GM10248 (cell line): ENCODE measurements at regions not wholly inside any gene's neighbourhood (a gene's known extent, or its start where the extent isn't known, plus 50 kb on each side); places are given as distances from the start of the nearest gene placed in this dataset.

Experiments
- CTCF ChIA-PET: fragments of 300-600 bp; sonication (Branson Sonifier 250); formaldehyde crosslinking; extraction: SDS; loops from one replicate; lab custom pipeline; 2021; ENCODE audit warnings: antibody characterized with exemption; lab: Yijun Ruan, JAX
- POLR2A ChIA-PET: fragments of 350-650 bp; sonication (Branson Sonifier 250); formaldehyde crosslinking; extraction: SDS; loops from one replicate; lab custom pipeline; 2020; ENCODE audit warnings: antibody characterized with exemption; lab: Yijun Ruan, JAX
- DNase-seq: peaks from one replicate; pipeline ENCODE4 v3.0.0; 2012; ENCODE audit errors: extremely low spot score
- CTCF ChIP-seq: IDR thresholded peaks from 2 replicates; pipeline ENCODE4 v1.5.1; 2012; ENCODE audit warnings: mild to moderate bottlenecking, low read depth; ENCODE audit errors: extremely low read depth, missing control alignments, control extremely low read depth

GRCh38 chr6:151738267-151738666 lies 69.2 kb upstream of the ESR1 start:
- POLR2A ChIA-PET: no interaction called here
- no peak for DNase-seq
- CTCF ChIA-PET: no interaction called here
- no peak for TF ChIP-seq CTCF

- POLR2A ChIA-PET: no interaction called here
- TF ChIP-seq CTCF: no peak
- CTCF ChIA-PET: interaction anchor here (1.3 kb wide), 1 partner anchor 9 kb away, joined by 3 read pairs; no protein-coding TSS in a partner anchor
- DNase-seq: no peak
These were observed 68.5 kb upstream of the ESR1 start for GRCh38 chr6:151738960-151739359.

- no peak for TF ChIP-seq CTCF
- POLR2A ChIA-PET: no interaction called here
- no peak for DNase-seq
- CTCF ChIA-PET: interaction anchor here (1.3 to 1.9 kb wide), 2 partner anchors 25 to 416 kb away, joined by 3 to 11 read pairs; no protein-coding TSS in a partner anchor
These were observed 66.7 kb upstream of the ESR1 start for GRCh38 chr6:151740820-151741219.

GRCh38 chr6:151747896-151748295 lies 59.6 kb upstream of the ESR1 start:
- TF ChIP-seq CTCF: no peak
- POLR2A ChIA-PET: no interaction called here
- CTCF ChIA-PET: interaction anchor here (1.1 to 1.7 kb wide), 2 partner anchors 17 to 20 kb away, joined by 3 to 6 read pairs; no protein-coding TSS in a partner anchor
- no peak for DNase-seq

GRCh38 chr6:151749341-151749740 lies 58.1 kb upstream of the ESR1 start:
- CTCF ChIA-PET: interaction anchor here (1.1 to 1.7 kb wide), 2 partner anchors 15 to 18 kb away, joined by 3 to 6 read pairs; no protein-coding TSS in a partner anchor
- DNase-seq: no peak

GRCh38 chr6:151753581-151753980 lies 53.9 kb upstream of the ESR1 start:
- POLR2A ChIA-PET: no interaction called here
- CTCF ChIA-PET: no interaction called here
- no peak for DNase-seq
- no peak for TF ChIP-seq CTCF

More at GRCh38 chr6:151749341-151749740, 58.1 kb upstream of the ESR1 start:
- no peak for TF ChIP-seq CTCF
- POLR2A ChIA-PET: no interaction called here
